Astrocyte of the spinal cord (primary cell): ENCODE measurements at regions not wholly inside any gene's neighbourhood (a gene's known extent, or its start where the extent isn't known, plus 50 kb on each side); places are given as distances from the start of the nearest gene placed in this dataset.
"Not testable (repeated sequence)": the region's sequence is repeated elsewhere in the genome, so short reads cannot be mapped to it uniquely, and the experiment has no call there.

ENCODE experiments used
- DNase-seq: peaks from one replicate; pipeline ENCODE4 v3.0.0; 2011; ENCODE audit warnings: low read depth, low spot score
- H3K4me3 ChIP-seq: 2 replicates; pipeline ENCODE4 v1.5.1; 2011; ENCODE audit warnings: low read depth, mild to moderate bottlenecking, low read length, moderate library complexity
- in situ Hi-C: cut with HindIII; loops from 2 replicates; pipeline ENCODE4 v1.10.0; 2017; ENCODE audit warnings: low sequenced_read_pairs
- TF ChIP-seq, protein P1 (sequence below): IDR thresholded peaks from 2 replicates; pipeline ENCODE4 v1.5.1; 2012; ENCODE audit warnings: low read depth, mild to moderate bottlenecking, low read length, inconsistent platforms

DNA sequence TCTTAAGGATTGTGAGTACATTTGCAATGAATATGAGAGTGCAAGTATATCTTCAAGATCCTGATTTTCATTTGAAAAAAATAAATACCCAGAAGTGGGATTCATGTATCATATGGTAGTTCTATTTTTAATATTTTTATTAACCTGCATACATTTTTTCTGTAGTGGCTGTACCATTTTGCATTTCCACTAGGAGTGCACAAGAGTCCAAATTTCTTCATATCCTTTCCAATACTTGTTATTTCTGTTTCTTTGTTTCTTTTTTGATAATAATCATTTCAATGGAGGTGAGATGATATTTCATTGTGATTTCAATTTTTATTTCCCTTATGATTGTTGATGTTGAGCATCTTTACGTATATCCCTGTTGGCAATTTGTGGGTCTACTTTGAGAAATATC is 759.8 kb upstream of the CNTN5 start:
- no peak for DNase-seq
- H3K4me3 ChIP-seq = no peak overlapping the region
- TF ChIP-seq, protein P1, sequence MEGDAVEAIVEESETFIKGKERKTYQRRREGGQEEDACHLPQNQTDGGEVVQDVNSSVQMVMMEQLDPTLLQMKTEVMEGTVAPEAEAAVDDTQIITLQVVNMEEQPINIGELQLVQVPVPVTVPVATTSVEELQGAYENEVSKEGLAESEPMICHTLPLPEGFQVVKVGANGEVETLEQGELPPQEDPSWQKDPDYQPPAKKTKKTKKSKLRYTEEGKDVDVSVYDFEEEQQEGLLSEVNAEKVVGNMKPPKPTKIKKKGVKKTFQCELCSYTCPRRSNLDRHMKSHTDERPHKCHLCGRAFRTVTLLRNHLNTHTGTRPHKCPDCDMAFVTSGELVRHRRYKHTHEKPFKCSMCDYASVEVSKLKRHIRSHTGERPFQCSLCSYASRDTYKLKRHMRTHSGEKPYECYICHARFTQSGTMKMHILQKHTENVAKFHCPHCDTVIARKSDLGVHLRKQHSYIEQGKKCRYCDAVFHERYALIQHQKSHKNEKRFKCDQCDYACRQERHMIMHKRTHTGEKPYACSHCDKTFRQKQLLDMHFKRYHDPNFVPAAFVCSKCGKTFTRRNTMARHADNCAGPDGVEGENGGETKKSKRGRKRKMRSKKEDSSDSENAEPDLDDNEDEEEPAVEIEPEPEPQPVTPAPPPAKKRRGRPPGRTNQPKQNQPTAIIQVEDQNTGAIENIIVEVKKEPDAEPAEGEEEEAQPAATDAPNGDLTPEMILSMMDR = peak; percentile 17
- in situ Hi-C loops = no loop called here

GRCh38 chr11:98277251-98277912 is 743.4 kb upstream of the CNTN5 start:
- H3K4me3 ChIP-seq = no peak overlapping the region
- DNase-seq = no peak
- in situ Hi-C loops = no loop called here
- TF ChIP-seq, protein P1 = no peak

DNA sequence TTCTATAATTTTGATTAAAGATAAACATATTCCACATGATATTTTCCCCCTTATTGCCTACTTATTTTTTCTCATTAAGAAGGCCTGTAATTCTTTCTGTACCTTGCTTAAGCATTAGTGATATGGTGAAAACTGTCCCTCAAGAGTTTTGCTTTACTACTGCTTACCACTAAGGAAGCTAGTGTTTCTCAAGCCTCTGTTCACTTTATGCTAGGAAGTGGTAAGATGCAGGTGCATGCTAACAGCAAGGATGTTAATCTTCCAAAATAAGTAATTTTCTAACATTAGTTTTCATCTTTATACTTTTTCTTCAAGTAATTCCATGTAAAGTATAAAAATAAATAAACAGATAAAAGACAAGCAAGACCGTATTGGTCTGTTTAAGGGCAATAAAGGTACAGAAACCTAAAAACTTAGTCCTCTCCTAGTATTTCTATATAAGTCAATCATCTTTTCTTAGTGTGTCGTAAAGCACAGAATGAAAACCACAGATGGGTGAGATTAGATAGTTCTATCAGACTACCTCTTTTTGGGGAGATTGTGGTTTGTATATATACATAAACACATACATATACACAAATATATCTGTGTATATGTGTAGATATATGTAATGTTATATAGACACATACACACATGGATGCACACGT is 731.0 kb upstream of the CNTN5 start:
- H3K4me3 ChIP-seq = no peak overlapping the region
- TF ChIP-seq, protein P1 = no peak
- DNase-seq = no peak
- in situ Hi-C loops = no loop called here

DNA sequence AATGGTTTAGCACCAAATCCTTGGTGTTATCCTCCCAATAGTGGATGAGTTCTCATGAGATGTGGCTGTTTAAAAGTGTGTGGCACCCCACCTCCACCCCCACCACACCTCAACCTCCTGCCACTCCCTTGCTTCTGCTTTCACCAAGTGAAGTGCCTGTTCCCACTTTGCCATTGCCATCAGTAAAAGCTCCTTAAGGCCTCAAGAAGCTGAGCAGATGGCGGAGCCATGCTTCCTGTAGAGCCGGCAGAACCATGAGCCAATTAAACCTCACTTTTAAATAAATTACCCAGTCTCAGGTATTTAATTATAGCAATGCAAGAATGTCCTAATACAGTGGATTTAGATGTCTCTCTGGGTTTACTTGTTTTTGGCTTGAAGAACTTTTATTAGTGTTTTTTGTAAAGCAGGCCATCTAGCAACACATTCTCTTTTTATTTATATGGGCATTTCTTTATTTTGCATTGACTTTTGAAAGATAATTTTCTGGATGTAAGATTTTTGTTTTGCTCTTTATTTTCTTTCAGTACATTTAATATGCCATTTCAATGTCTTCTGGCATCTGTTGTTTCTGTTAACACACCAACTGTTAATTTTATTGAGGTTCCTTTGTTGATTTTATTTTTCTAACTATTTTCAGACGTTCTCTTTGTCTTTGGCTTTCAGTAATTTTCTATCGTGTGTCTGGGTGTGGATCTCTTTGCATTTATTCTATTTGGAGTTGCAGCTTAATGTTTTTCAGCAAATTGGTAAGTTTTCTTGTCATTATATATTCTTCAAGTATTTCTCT is 724.5 kb upstream of the CNTN5 start:
- TF ChIP-seq, protein P1 = no peak
- in situ Hi-C loops = no loop called here
- no peak overlapping the region for H3K4me3 ChIP-seq

DNA sequence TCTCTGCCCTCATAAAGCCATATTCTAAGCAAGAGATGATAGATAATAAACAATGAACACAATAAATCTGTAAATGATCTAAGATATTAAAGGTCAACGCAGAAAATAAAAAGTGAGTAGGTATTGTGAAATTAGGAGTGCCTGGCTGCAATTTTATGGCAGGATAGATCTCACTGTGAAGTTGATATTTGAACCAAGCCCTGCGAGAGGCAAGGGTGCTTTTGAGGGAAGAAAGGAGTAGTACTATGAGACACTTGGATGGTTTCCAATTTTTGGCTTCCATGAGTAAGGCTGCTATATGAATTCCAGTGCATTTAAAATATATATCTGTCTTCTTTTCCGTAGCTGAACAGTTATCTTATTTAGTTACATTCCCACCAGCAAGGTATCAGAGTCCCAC is 720.0 kb upstream of the CNTN5 start:
- TF ChIP-seq, protein P1 = no peak
- DNase-seq = no peak
- in situ Hi-C loops = no loop called here
- H3K4me3 ChIP-seq = no peak overlapping the region

More for the DNA sequence above, 724.5 kb upstream of the CNTN5 start:
- no peak for DNase-seq

- TF ChIP-seq, protein P1 = no peak
- H3K4me3 ChIP-seq = no peak overlapping the region
- no peak for DNase-seq
- in situ Hi-C loops = no loop called here
Measured at GRCh38 chr11:98307827-98308491, 712.8 kb upstream of the CNTN5 start.

- DNase-seq, H3K4me3 ChIP-seq, in situ Hi-C loops: not testable (repeated sequence)
Measured at GRCh38 chr11:98330306-98330705, 690.4 kb upstream of the CNTN5 start.
